H1 (cell line): ENCODE measurements at regions not wholly inside any gene's neighbourhood (a gene's known extent, or its start where the extent isn't known, plus 50 kb on each side); places are given as distances from the start of the nearest gene placed in this dataset.

Experiments used
- CHD7 ChIP-seq: fragments of 300-600 bp; sonication (generic); IDR thresholded peaks from 2 replicates; pipeline ENCODE4 v1.7.1; 2012; ENCODE audit warnings: low read length, moderate library complexity, mild to moderate bottlenecking, inconsistent platforms; ENCODE audit not compliant: insufficient replicate concordance
- NANOG ChIP-seq: IDR thresholded peaks from 2 replicates; pipeline ENCODE4 v1.6.1; 2011; ENCODE audit warnings: low read length, low read depth, mild to moderate bottlenecking, inconsistent platforms; ENCODE audit not compliant: insufficient read depth, poor library complexity, severe bottlenecking
- RAD21 ChIP-seq, 2 experiments: IDR thresholded peaks in 1 of 2; conservative IDR thresholded peaks in 1 of 2; 2 replicates each; pipeline ENCODE4 v1.6.1; 2011; ENCODE audit warnings: low read depth in 2 of 2, low read length in 2 of 2, improper control_type of control experiment in 1 of 2, inconsistent platforms in 1 of 2, mild to moderate bottlenecking in 1 of 2, moderate library complexity in 1 of 2
- YY1 ChIP-seq: IDR thresholded peaks from 2 replicates; pipeline ENCODE4 v1.6.1; 2011; ENCODE audit warnings: low read depth, mild to moderate bottlenecking, low read length

- TF ChIP-seq CHD7 (no peak), RAD21 (IDR thresholded peaks at IDR 0.05 in 1 of 2, conservative IDR thresholded peaks at IDR 0.05 in 1 of 2; ENCODE audit: low read depth in 2 of 2, low read length in 2 of 2) (peak; percentile 86 to 90), YY1 (0 out of 2 replicates have a peak, but pooled peaks have one; percentile 52), NANOG (no peak)
These were observed 239.5 kb downstream of the BUD13 start (continued) for GRCh38 chr11:116533186-116533825.
